NCI-H1092 treated with DMSO at 0.1 percent for 48 hours (cell line): ENCODE measurements at regions not wholly inside any gene's neighbourhood (a gene's known extent, or its start where the extent isn't known, plus 50 kb on each side); places are given as distances from the start of the nearest gene placed in this dataset.
"Not testable (repeated sequence)": the region's sequence is repeated elsewhere in the genome, so short reads cannot be mapped to it uniquely, and the experiment has no call there.

ENCODE experiments used
- DNase-seq: peaks from one replicate; lab custom pipeline; 2025; lab: John Stamatoyannopoulos, UW

- DNase-seq = no peak
Observed at GRCh38 chr12:38480594-38480993, 164.0 kb downstream of the ALG10B start.

GRCh38 chr12:38484821-38485449 is 168.4 kb downstream of the ALG10B start:
- DNase-seq = no peak

- DNase-seq = no peak
Observed at GRCh38 chr12:38488866-38489265, 172.3 kb downstream of the ALG10B start.

- DNase-seq = no peak
Observed at GRCh38 chr12:38490073-38490472, 173.5 kb downstream of the ALG10B start.

- DNase-seq = no peak
Observed at GRCh38 chr12:38490941-38491340, 174.4 kb downstream of the ALG10B start.

- DNase-seq = no peak
Observed at GRCh38 chr12:38501481-38501880, 184.9 kb downstream of the ALG10B start.

- no peak for DNase-seq
Observed at GRCh38 chr12:38501991-38502390, 185.4 kb downstream of the ALG10B start.

GRCh38 chr12:38502415-38502814 is 185.8 kb downstream of the ALG10B start:
- DNase-seq = no peak

- DNase-seq = no peak
Observed at GRCh38 chr12:38507839-38508238, 191.3 kb downstream of the ALG10B start.

- DNase-seq = no peak
Observed at GRCh38 chr12:38508246-38508645, 191.7 kb downstream of the ALG10B start.

- no peak for DNase-seq
Observed at GRCh38 chr12:38515912-38516311, 199.3 kb downstream of the ALG10B start.

GRCh38 chr12:38516418-38516817 is 199.8 kb downstream of the ALG10B start:
- no peak for DNase-seq

- no peak for DNase-seq
Observed at GRCh38 chr12:38523920-38524319, 207.3 kb downstream of the ALG10B start.

- no peak for DNase-seq
Observed at GRCh38 chr12:38527631-38528030, 211.1 kb downstream of the ALG10B start.

- no peak for DNase-seq
Observed at GRCh38 chr12:38528527-38528926, 212.0 kb downstream of the ALG10B start.

- DNase-seq = not testable (repeated sequence)
Observed at GRCh38 chr12:38529281-38529680, 212.7 kb downstream of the ALG10B start.

- DNase-seq = no peak
Observed at GRCh38 chr12:38538319-38538718, 221.7 kb downstream of the ALG10B start.

GRCh38 chr12:38540156-38540555 is 223.6 kb downstream of the ALG10B start:
- DNase-seq = no peak

- no peak for DNase-seq
Observed at GRCh38 chr12:38541849-38542248, 225.3 kb downstream of the ALG10B start.

GRCh38 chr12:38543151-38543550 is 226.6 kb downstream of the ALG10B start:
- DNase-seq = no peak

- no peak for DNase-seq
Observed at GRCh38 chr12:38544330-38545066, 227.9 kb downstream of the ALG10B start.

- no peak for DNase-seq
Observed at GRCh38 chr12:38547586-38547985, 231.0 kb downstream of the ALG10B start.
